Smooth muscle cell (in vitro differentiated cells): ENCODE measurements at regions not wholly inside any gene's neighbourhood (a gene's known extent, or its start where the extent isn't known, plus 50 kb on each side); places are given as distances from the start of the nearest gene placed in this dataset.

Experiments
- DNase-seq: peaks from one replicate; lab custom pipeline; 2025; ENCODE audit not compliant: unreplicated experiment; lab: John Stamatoyannopoulos, UW
- H2AFZ ChIP-seq: fragments of 200-600 bp; sonication (generic); 2 replicates; pipeline ENCODE4 v1.6.0; 2016; ENCODE audit warnings: antibody characterized with exemption, low read depth, mild to moderate bottlenecking
- H3F3A ChIP-seq: fragments of 200-600 bp; sonication (generic); 2 replicates; pipeline ENCODE4 v1.6.0; 2017; ENCODE audit warnings: antibody characterized with exemption, low read depth
- H3K27ac ChIP-seq: fragments of 200-600 bp; sonication (generic); 2 replicates; pipeline ENCODE4 v1.5.1; 2016; ENCODE audit warnings: low read depth, mild to moderate bottlenecking
- H3K27me3 ChIP-seq: fragments of 200-600 bp; sonication (generic); 2 replicates; pipeline ENCODE4 v1.6.1; 2016; ENCODE audit warnings: low read depth, mild to moderate bottlenecking
- H3K36me3 ChIP-seq: fragments of 200-600 bp; sonication (generic); 2 replicates; pipeline ENCODE4 v1.5.1; 2016; ENCODE audit warnings: low read depth
- H3K4me1 ChIP-seq: fragments of 200-600 bp; sonication (generic); 2 replicates; pipeline ENCODE4 v1.5.1; 2016; ENCODE audit warnings: low read depth
- H3K4me2 ChIP-seq: fragments of 200-600 bp; sonication (generic); 2 replicates; pipeline ENCODE4 v1.6.0; 2016; ENCODE audit warnings: mild to moderate bottlenecking
- H3K4me3 ChIP-seq: fragments of 200-600 bp; sonication (generic); 2 replicates; pipeline ENCODE4 v1.5.1; 2016; ENCODE audit warnings: mild to moderate bottlenecking
- H3K79me2 ChIP-seq: fragments of 200-600 bp; sonication (generic); 2 replicates; pipeline ENCODE4 v1.6.0; 2016; ENCODE audit warnings: low read depth, mild to moderate bottlenecking
- H3K9ac ChIP-seq: fragments of 200-600 bp; sonication (generic); 2 replicates; pipeline ENCODE4 v1.6.0; 2016; ENCODE audit warnings: low read depth
- H3K9me3 ChIP-seq: fragments of 200-600 bp; sonication (generic); replicated peaks from 2 replicates; pipeline ENCODE4 v1.5.1; 2016; ENCODE audit warnings: low read depth
- H4K20me1 ChIP-seq: fragments of 200-600 bp; sonication (generic); 2 replicates; pipeline ENCODE4 v1.6.0; 2016; ENCODE audit warnings: low read depth
- CTCF ChIP-seq: fragments of 200-600 bp; sonication (generic); IDR thresholded peaks from 2 replicates; pipeline ENCODE4 v1.5.1; 2017; ENCODE audit warnings: borderline replicate concordance, mild to moderate bottlenecking, antibody characterized with exemption; ENCODE audit not compliant: insufficient read depth, poor library complexity, severe bottlenecking
- WGBS: methylation state at CpG from one replicate; pipeline ENCODE4 v1.1.7; 2016; ENCODE audit warnings: low lambda C conversion rate; 5-methylcytosine and 5-hydroxymethylcytosine counted together

- Histone ChIP-seq H3K4me1 (no peaks in the 10 kb centered on the region), H3K79me2 (no peaks in the 10 kb centered on the region), H3K4me2 (no peak overlapping the region), H4K20me1 (no peaks in the 10 kb centered on the region), H3F3A (no peaks in the 10 kb centered on the region), H3K27ac (no peak overlapping the region), H3K9me3 (no peaks in the 10 kb centered on the region), H3K36me3 (no peaks in the 10 kb centered on the region), H3K4me3 (no peak overlapping the region), H3K27me3 (no peaks in the 10 kb centered on the region), H2AFZ (no peak overlapping the region), H3K9ac (no peak overlapping the region)
- TF ChIP-seq CTCF: no peak
- DNase-seq: no peak
- 96% methylated on average over 1 of the region's 1 CpG for WGBS
Measured at GRCh38 chr6:78101387-78101786, 448.5 kb downstream of the MEI4 start.

GRCh38 chr6:78110641-78111040 lies 457.8 kb downstream of the MEI4 start:
- Histone ChIP-seq H3K27me3 (no peaks in the 10 kb centered on the region), H3K4me2 (no peak overlapping the region), H3K4me1 (no peaks in the 10 kb centered on the region), H3K27ac (no peak overlapping the region), H3F3A (no peaks in the 10 kb centered on the region), H3K4me3 (no peak overlapping the region), H3K9me3 (no peaks in the 10 kb centered on the region), H2AFZ (no peak overlapping the region), H3K36me3 (no peaks in the 10 kb centered on the region), H4K20me1 (no peaks in the 10 kb centered on the region), H3K9ac (no peak overlapping the region), H3K79me2 (no peaks in the 10 kb centered on the region)
- DNase-seq: no peak
- TF ChIP-seq CTCF: no peak

GRCh38 chr6:78117966-78118365 lies 465.1 kb downstream of the MEI4 start:
- Histone ChIP-seq H4K20me1 (no peaks in the 10 kb centered on the region), H3K4me1 (no peaks in the 10 kb centered on the region), H3K4me2 (no peak overlapping the region), H3K36me3 (no peaks in the 10 kb centered on the region), H3K9me3 (no peaks in the 10 kb centered on the region), H3K9ac (no peak overlapping the region), H3K4me3 (no peak overlapping the region), H2AFZ (no peak overlapping the region), H3K79me2 (no peaks in the 10 kb centered on the region), H3F3A (no peaks in the 10 kb centered on the region), H3K27ac (no peak overlapping the region), H3K27me3 (no peaks in the 10 kb centered on the region)
- DNase-seq: no peak
- 88% methylated on average over 1 of the region's 1 CpG for WGBS
- no peak for TF ChIP-seq CTCF

GRCh38 chr6:78131521-78131920 lies 478.7 kb downstream of the MEI4 start:
- H2AFZ ChIP-seq: no peak overlapping the region
- H4K20me1 ChIP-seq: no peaks in the 10 kb centered on the region
- no peaks in the 10 kb centered on the region for H3K4me1 ChIP-seq
- no peak overlapping the region for H3K27ac ChIP-seq
- no peaks in the 10 kb centered on the region for H3K27me3 ChIP-seq
- no peaks in the 10 kb centered on the region for H3K79me2 ChIP-seq
- H3K9me3 ChIP-seq: no peaks in the 10 kb centered on the region
- WGBS: 100% methylated on average over 1 of the region's 1 CpG
- TF ChIP-seq CTCF: no peak
- H3K4me2 ChIP-seq: no peak overlapping the region
- H3K9ac ChIP-seq: no peak overlapping the region
- H3K36me3 ChIP-seq: no peaks in the 10 kb centered on the region
- no peaks in the 10 kb centered on the region for H3F3A ChIP-seq
- DNase-seq: no peak
- H3K4me3 ChIP-seq: no peak overlapping the region
